IMR-90 (cell line): ENCODE measurements at regions not wholly inside any gene's neighbourhood (a gene's known extent, or its start where the extent isn't known, plus 50 kb on each side); places are given as distances from the start of the nearest gene placed in this dataset.

ENCODE experiments used
- ATAC-seq: fragments of 200-7000 bp; cut with Tn5 transposase; 2 replicates; pipeline ENCODE4 v1.9.1; 2020; ENCODE audit warnings: low read depth, mild to moderate bottlenecking, moderate library complexity
- BruUV-seq: library from RNA; stranded (reverse); fragments of 400-500 nt; replicated peaks from 2 replicates; lab custom pipeline; 2021; lab: Mats Ljungman, UMichigan
- CTCF ChIA-PET: fragments of 300-600 bp; formaldehyde crosslinking; extraction: SDS; loops from one replicate; lab custom pipeline; 2021; ENCODE audit warnings: antibody characterized with exemption; lab: Yijun Ruan, JAX
- POLR2A ChIA-PET: fragments of 300-600 bp; sonication (Branson Sonifier 250); formaldehyde crosslinking; loops from one replicate; lab custom pipeline; 2022; ENCODE audit warnings: antibody characterized with exemption; ENCODE audit not compliant: unreplicated experiment; lab: Charles Lee
- DNase-seq: peaks from one replicate; pipeline ENCODE4 v3.0.0; 2013
- H2AFZ ChIP-seq: replicated peaks from 2 replicates; pipeline ENCODE3; 2013; ENCODE audit warnings: low read length, mild to moderate bottlenecking; ENCODE audit not compliant: poor library complexity
- H2AK5ac ChIP-seq: 2 replicates; pipeline ENCODE4 v1.6.1; 2013; ENCODE audit warnings: low read depth, low read length, inconsistent platforms
- H2AK9ac ChIP-seq: replicated peaks from 2 replicates; pipeline ENCODE3; 2013; ENCODE audit warnings: mild to moderate bottlenecking, low read depth, low read length, moderate library complexity; ENCODE audit not compliant: poor library complexity
- H2BK120ac ChIP-seq: 2 replicates; pipeline ENCODE4 v1.6.1; 2013; ENCODE audit warnings: low read depth, low read length, inconsistent platforms
- H2BK15ac ChIP-seq: 3 replicates; pipeline ENCODE4 v1.6.1; 2013; ENCODE audit warnings: low read depth, low read length, inconsistent platforms
- H2BK20ac ChIP-seq: 2 replicates; pipeline ENCODE4 v1.6.1; 2013; ENCODE audit warnings: low read depth, mild to moderate bottlenecking, inconsistent platforms, low read length, moderate library complexity
- H2BK5ac ChIP-seq: 2 replicates; pipeline ENCODE4 v1.6.1; 2013; ENCODE audit warnings: mild to moderate bottlenecking, low read depth, low read length, inconsistent platforms; ENCODE audit not compliant: poor library complexity, severe bottlenecking
- H3K14ac ChIP-seq: replicated peaks from 2 replicates; pipeline ENCODE4 v1.6.1; 2013; ENCODE audit warnings: low read depth, low read length, inconsistent platforms
- H3K18ac ChIP-seq: 2 replicates; pipeline ENCODE4 v1.6.1; 2013; ENCODE audit warnings: low read depth, low read length, control low read depth
- H3K23ac ChIP-seq: 2 replicates; pipeline ENCODE4 v1.6.1; 2013; ENCODE audit warnings: low read depth, low read length, inconsistent platforms
- H3K27ac ChIP-seq: 2 replicates; pipeline ENCODE4 v1.5.1; 2013; ENCODE audit warnings: mild to moderate bottlenecking, control low read depth, low read length; ENCODE audit not compliant: insufficient read depth
- H3K27me3 ChIP-seq: 2 replicates; pipeline ENCODE4 v1.6.1; 2013; ENCODE audit warnings: low read length; ENCODE audit not compliant: control insufficient read depth, insufficient read depth
- H3K36me3 ChIP-seq: 2 replicates; pipeline ENCODE4 v1.6.1; 2013; ENCODE audit warnings: low read length, mixed read lengths; ENCODE audit not compliant: control insufficient read depth, insufficient read depth
- H3K4ac ChIP-seq: 2 replicates; pipeline ENCODE4 v1.6.1; 2013; ENCODE audit warnings: low read depth, low read length, inconsistent platforms
- H3K4me1 ChIP-seq: 2 replicates; pipeline ENCODE4 v1.6.1; 2013; ENCODE audit warnings: low read length, mixed read lengths; ENCODE audit not compliant: control insufficient read depth, insufficient read depth
- H3K4me2 ChIP-seq: 2 replicates; pipeline ENCODE4 v1.6.1; 2013; ENCODE audit warnings: low read depth, mild to moderate bottlenecking, control low read depth, low read length, moderate library complexity
- H3K4me3 ChIP-seq: 2 replicates; pipeline ENCODE4 v1.5.1; 2013; ENCODE audit warnings: low read depth, mild to moderate bottlenecking, control low read depth, low read length, moderate library complexity; ENCODE audit not compliant: insufficient read depth
- H3K56ac ChIP-seq: 2 replicates; pipeline ENCODE4 v1.6.1; 2013; ENCODE audit warnings: low read length, inconsistent platforms; ENCODE audit not compliant: insufficient read depth; ENCODE audit errors: extremely low read depth
- H3K79me1 ChIP-seq, 2 experiments: 2 replicates each; pipeline ENCODE4 v1.6.1; 2013; ENCODE audit warnings: low read length in 2 of 2, inconsistent platforms in 1 of 2, low read depth in 1 of 2
- H3K9ac ChIP-seq: 2 replicates; pipeline ENCODE4 v1.6.1; 2013; ENCODE audit warnings: low read depth, low read length, control low read depth
- H3K9me1 ChIP-seq: 2 replicates; pipeline ENCODE4 v1.6.1; 2013; ENCODE audit warnings: low read length, inconsistent platforms; ENCODE audit not compliant: insufficient read depth
- H3K9me3 ChIP-seq: 2 replicates; pipeline ENCODE4 v1.6.1; 2013; ENCODE audit warnings: low read length; ENCODE audit not compliant: control insufficient read depth, insufficient read depth
- H4K20me1 ChIP-seq: 2 replicates; pipeline ENCODE4 v1.6.1; 2013; ENCODE audit warnings: low read length, inconsistent platforms; ENCODE audit not compliant: insufficient read depth
- H4K5ac ChIP-seq: 2 replicates; pipeline ENCODE4 v1.6.1; 2013; ENCODE audit warnings: mild to moderate bottlenecking, low read depth, low read length, control low read depth
- H4K8ac ChIP-seq, 2 experiments: 2 replicates each; pipeline ENCODE4 v1.6.1; 2013; ENCODE audit warnings: low read depth in 2 of 2, low read length in 2 of 2, control low read depth in 1 of 2, inconsistent platforms in 1 of 2
- H4K91ac ChIP-seq: 2 replicates; pipeline ENCODE4 v1.6.1; 2013; ENCODE audit warnings: low read depth, low read length, inconsistent platforms; ENCODE audit not compliant: insufficient read depth
- CEBPB ChIP-seq: IDR thresholded peaks from 2 replicates; pipeline ENCODE4 v1.6.1; 2012; ENCODE audit warnings: low read depth, low read length, improper control_type of control experiment
- CHD1 ChIP-seq: IDR thresholded peaks from 2 replicates; pipeline ENCODE4 v1.6.1; 2012; ENCODE audit warnings: low read depth, low read length, improper control_type of control experiment
- FOS ChIP-seq: fragments of 150-350 bp; IDR thresholded peaks from 2 replicates; pipeline ENCODE4 v1.6.1; 2016; ENCODE audit warnings: low read depth, low read length
- MAFK ChIP-seq: IDR thresholded peaks from 2 replicates; pipeline ENCODE4 v1.6.1; 2012; ENCODE audit warnings: low read depth, low read length, improper control_type of control experiment
- MAZ ChIP-seq: IDR thresholded peaks from 2 replicates; pipeline ENCODE4 v1.6.1; 2012; ENCODE audit warnings: low read depth, mild to moderate bottlenecking, low read length, improper control_type of control experiment, moderate library complexity, borderline replicate concordance
- MXI1 ChIP-seq: IDR thresholded peaks from 2 replicates; pipeline ENCODE4 v1.6.1; 2012; ENCODE audit warnings: low read depth, mild to moderate bottlenecking, low read length, moderate library complexity, borderline replicate concordance
- POLR2A ChIP-seq: IDR thresholded peaks from 2 replicates; pipeline ENCODE4 v1.6.1; 2012; ENCODE audit warnings: mild to moderate bottlenecking, low read depth, low read length
- RAD21 ChIP-seq: IDR thresholded peaks from 2 replicates; pipeline ENCODE4 v1.6.1; 2012; ENCODE audit warnings: low read length, improper control_type of control experiment
- RCOR1 ChIP-seq: IDR thresholded peaks from 2 replicates; pipeline ENCODE4 v1.6.1; 2012; ENCODE audit warnings: mild to moderate bottlenecking, low read length, improper control_type of control experiment; ENCODE audit not compliant: insufficient replicate concordance
- WGBS, 2 experiments: methylation state at CpG; one replicate each; pipeline versions ENCODE4 v1.1.5 to v1.1.7; 2013; ENCODE audit warnings: missing lambda C conversion rate in 2 of 2; ENCODE audit not compliant: insufficient read length in 1 of 2; ENCODE audit errors: extremely low coverage in 2 of 2; 5-methylcytosine and 5-hydroxymethylcytosine counted together
- dilution Hi-C: fragments of 300-500 bp; cut with HindIII; formaldehyde crosslinking; loops from one replicate; pipeline ENCODE4 v1.14.3; 2018; ENCODE audit warnings: low sequenced_read_pairs; ENCODE audit not compliant: unreplicated experiment
- in situ Hi-C: fragments of 300-500 bp; cut with MboI; formaldehyde crosslinking; loops from 3 replicates; pipeline ENCODE4 v1.14.3; 2019; ENCODE audit warnings: low sequenced_read_pairs, inconsistent platforms, mixed read lengths
- intact Hi-C: fragments of 100-400 bp; cut with micrococcal nuclease; formaldehyde crosslinking; loops from 2 replicates; pipeline ENCODE4 v1.10.0; 2022
- TF ChIP-seq, protein P1 (sequence below): fragments of 150-350 bp; IDR thresholded peaks from 2 replicates; pipeline ENCODE4 v1.6.1; 2016; ENCODE audit warnings: low read depth, mild to moderate bottlenecking, low read length, moderate library complexity, borderline replicate concordance
- TF ChIP-seq, protein P2 (sequence below): conservative IDR thresholded peaks from 2 replicates; pipeline ENCODE4 v1.5.1; 2012; ENCODE audit warnings: mild to moderate bottlenecking, low read depth, low read length, improper control_type of control experiment
- TF ChIP-seq, protein P3 (sequence below): fragments of 150-350 bp; IDR thresholded peaks from 2 replicates; pipeline ENCODE4 v1.6.1; 2017; ENCODE audit warnings: mild to moderate bottlenecking, antibody characterized with exemption, low read length, low read depth

DNA sequence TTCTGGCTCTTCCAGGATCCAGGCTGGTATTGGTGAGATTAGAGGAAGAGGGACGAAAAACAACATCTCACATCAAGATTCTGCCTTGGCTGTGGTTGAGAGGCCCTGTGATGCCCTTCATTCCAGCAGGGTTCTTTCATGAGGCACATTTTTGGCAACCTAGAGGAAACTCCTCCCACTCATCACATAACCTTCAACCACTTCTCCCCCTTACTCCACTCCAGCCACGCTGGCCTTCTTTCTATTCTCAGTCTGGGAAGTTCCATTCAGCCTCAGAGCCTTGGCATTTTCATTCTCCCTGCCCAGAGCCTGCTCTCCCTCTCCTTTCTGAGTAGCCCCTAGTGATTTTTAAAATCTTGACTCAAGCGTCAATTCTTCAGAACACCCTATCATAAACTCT is 337.5 kb downstream of the ZSWIM6 start:
- Histone ChIP-seq H3K9me3 (no peaks in the 10 kb centered on the region), H2AFZ (no peak overlapping the region), H3K27ac (no peak overlapping the region), H2BK120ac (no peak overlapping the region), H3K9ac (no peak overlapping the region), H3K18ac (no peak overlapping the region), H4K20me1 (no peaks in the 10 kb centered on the region), H3K14ac (no peak overlapping the region), H2AK5ac (no peak overlapping the region), H3K4me3 (no peak overlapping the region), H3K27me3 (peaks cover 23% of the 10 kb centered on the region), H4K8ac (no peak overlapping the region), H3K4me1 (no peaks in the 10 kb centered on the region), H4K91ac (no peak overlapping the region), H2BK15ac (no peak overlapping the region), H2AK9ac (no peak overlapping the region), H3K4ac (no peak overlapping the region), H3K23ac (no peak overlapping the region), H3K79me1 (no peaks in the 10 kb centered on the region), H3K4me2 (no peak overlapping the region), H3K9me1 (no peaks in the 10 kb centered on the region), H2BK20ac (no peak overlapping the region), H4K5ac (no peak overlapping the region), H3K36me3 (no peaks in the 10 kb centered on the region), H3K56ac (no peak overlapping the region), H2BK5ac (no peak overlapping the region)
- ChIA-PET POLR2A (no interaction called here), CTCF (no interaction called here)
- DNase-seq (no peak), ATAC-seq (no peak)
- TF ChIP-seq CEBPB (no peak), MXI1 (no peak), MAZ (no peak), MAFK (no peak), FOS (no peak), POLR2A (no peak), CHD1 (no peak), RCOR1 (no peak), RAD21 (no peak)
- TF ChIP-seq, protein P1, sequence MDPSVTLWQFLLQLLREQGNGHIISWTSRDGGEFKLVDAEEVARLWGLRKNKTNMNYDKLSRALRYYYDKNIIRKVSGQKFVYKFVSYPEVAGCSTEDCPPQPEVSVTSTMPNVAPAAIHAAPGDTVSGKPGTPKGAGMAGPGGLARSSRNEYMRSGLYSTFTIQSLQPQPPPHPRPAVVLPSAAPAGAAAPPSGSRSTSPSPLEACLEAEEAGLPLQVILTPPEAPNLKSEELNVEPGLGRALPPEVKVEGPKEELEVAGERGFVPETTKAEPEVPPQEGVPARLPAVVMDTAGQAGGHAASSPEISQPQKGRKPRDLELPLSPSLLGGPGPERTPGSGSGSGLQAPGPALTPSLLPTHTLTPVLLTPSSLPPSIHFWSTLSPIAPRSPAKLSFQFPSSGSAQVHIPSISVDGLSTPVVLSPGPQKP, result no peak
- TF ChIP-seq, protein P2, sequence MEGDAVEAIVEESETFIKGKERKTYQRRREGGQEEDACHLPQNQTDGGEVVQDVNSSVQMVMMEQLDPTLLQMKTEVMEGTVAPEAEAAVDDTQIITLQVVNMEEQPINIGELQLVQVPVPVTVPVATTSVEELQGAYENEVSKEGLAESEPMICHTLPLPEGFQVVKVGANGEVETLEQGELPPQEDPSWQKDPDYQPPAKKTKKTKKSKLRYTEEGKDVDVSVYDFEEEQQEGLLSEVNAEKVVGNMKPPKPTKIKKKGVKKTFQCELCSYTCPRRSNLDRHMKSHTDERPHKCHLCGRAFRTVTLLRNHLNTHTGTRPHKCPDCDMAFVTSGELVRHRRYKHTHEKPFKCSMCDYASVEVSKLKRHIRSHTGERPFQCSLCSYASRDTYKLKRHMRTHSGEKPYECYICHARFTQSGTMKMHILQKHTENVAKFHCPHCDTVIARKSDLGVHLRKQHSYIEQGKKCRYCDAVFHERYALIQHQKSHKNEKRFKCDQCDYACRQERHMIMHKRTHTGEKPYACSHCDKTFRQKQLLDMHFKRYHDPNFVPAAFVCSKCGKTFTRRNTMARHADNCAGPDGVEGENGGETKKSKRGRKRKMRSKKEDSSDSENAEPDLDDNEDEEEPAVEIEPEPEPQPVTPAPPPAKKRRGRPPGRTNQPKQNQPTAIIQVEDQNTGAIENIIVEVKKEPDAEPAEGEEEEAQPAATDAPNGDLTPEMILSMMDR, result no peak
- TF ChIP-seq, protein P3, sequence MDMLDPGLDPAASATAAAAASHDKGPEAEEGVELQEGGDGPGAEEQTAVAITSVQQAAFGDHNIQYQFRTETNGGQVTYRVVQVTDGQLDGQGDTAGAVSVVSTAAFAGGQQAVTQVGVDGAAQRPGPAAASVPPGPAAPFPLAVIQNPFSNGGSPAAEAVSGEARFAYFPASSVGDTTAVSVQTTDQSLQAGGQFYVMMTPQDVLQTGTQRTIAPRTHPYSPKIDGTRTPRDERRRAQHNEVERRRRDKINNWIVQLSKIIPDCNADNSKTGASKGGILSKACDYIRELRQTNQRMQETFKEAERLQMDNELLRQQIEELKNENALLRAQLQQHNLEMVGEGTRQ, result no peak
- intact Hi-C loops (no loop called here), dilution Hi-C loops (no loop called here), in situ Hi-C loops (loop anchor here (10.0 to 25.0 kb wide), 2 partner anchors 615 to 707 kb away; no protein-coding TSS in a partner anchor)
- 33% methylated on average over 1 of the region's 3 CpGs; no CpG with 5 or more reads in 1 of the 2 experiments for WGBS, 2 experiments
- BruUV-seq, result no TSS peak
